K562 (cell line): ENCODE measurements at regions not wholly inside any gene's neighbourhood (a gene's known extent, or its start where the extent isn't known, plus 50 kb on each side); places are given as distances from the start of the nearest gene placed in this dataset.

ENCODE experiments used
- ATAC-seq: fragments of 200-7000 bp; cut with Tn5 transposase; 3 replicates; pipeline ENCODE4 v1.9.1; 2020; ENCODE audit warnings: moderate library complexity
- BruUV-seq: library from RNA; stranded (reverse); fragments of 400-500 nt; replicated peaks from 2 replicates; lab custom pipeline; 2021; lab: Mats Ljungman, UMichigan
- CTCF ChIA-PET: fragments of 300-600 bp; formaldehyde crosslinking; extraction: SDS; loops from one replicate; lab custom pipeline; 2021; ENCODE audit warnings: low intra/inter-chr PET ratio; lab: Yijun Ruan, JAX
- POLR2A ChIA-PET: fragments of 300-600, 350-650 bp; sonication (Branson Sonifier 250); formaldehyde crosslinking; extraction: SDS; loops from one replicate; lab custom pipeline; 2021; ENCODE audit warnings: antibody characterized with exemption, inconsistent platforms; lab: Yijun Ruan, JAX
- DNase-seq, 4 experiments: peaks; one replicate each; pipeline versions ENCODE4 v3.0.0 to v3.0.0-alpha.2; 2011 to 2018; ENCODE audit warnings: low spot score in 3 of 4, mixed read lengths in 3 of 4; ENCODE audit errors: extremely low read depth in 1 of 4
- FAIRE-seq: peaks from 2 replicates; lab custom pipeline; 2011; peaks lifted over from hg19 to GRCh38; lab: Jason Lieb, UNC
- H2AFZ ChIP-seq: 2 replicates; pipeline ENCODE4 v1.6.0; 2011; ENCODE audit warnings: low read depth, low read length, control low read depth, inconsistent platforms
- H3K27ac ChIP-seq: fragments of 200-600 bp; 3 replicates; pipeline ENCODE4 v1.8.0; 2011; ENCODE audit warnings: low read depth, mild to moderate bottlenecking, control low read depth, inconsistent platforms, low read length, moderate library complexity, mixed read lengths; ENCODE audit errors: extremely low read depth
- H3K27me3 ChIP-seq, 2 experiments: fragments of 300-600 bp in 1 of 2; 2 replicates in 1 of 2; 3 replicates in 1 of 2; pipeline versions ENCODE4 v1.6.0 to v1.8.0; 2011; ENCODE audit warnings: inconsistent platforms in 2 of 2, low read length in 2 of 2, mild to moderate bottlenecking in 1 of 2, mixed read lengths in 1 of 2, moderate library complexity in 1 of 2; ENCODE audit not compliant: control insufficient read depth in 2 of 2, insufficient read depth in 2 of 2
- H3K36me3 ChIP-seq: fragments of 300-600 bp; 3 replicates; pipeline ENCODE4 v1.8.0; 2011; ENCODE audit warnings: mild to moderate bottlenecking, low read length, inconsistent platforms; ENCODE audit not compliant: control insufficient read depth, insufficient read depth
- H3K4me1 ChIP-seq, 2 experiments: fragments of 200-600 bp in 1 of 2; replicated peaks in 1 of 2; 2 replicates in 1 of 2; 3 replicates in 1 of 2; pipeline versions ENCODE4 v1.5.1 to v1.8.0; 2011; ENCODE audit warnings: inconsistent platforms in 2 of 2, low read length in 2 of 2, mild to moderate bottlenecking in 1 of 2, mixed read lengths in 1 of 2, moderate library complexity in 1 of 2; ENCODE audit not compliant: control insufficient read depth in 2 of 2, insufficient read depth in 2 of 2
- H3K4me2 ChIP-seq: 2 replicates; pipeline ENCODE4 v1.6.1; 2011; ENCODE audit warnings: low read length, control low read depth, inconsistent platforms, mixed read lengths; ENCODE audit not compliant: insufficient read depth
- H3K4me3 ChIP-seq: fragments of 200-600 bp; sonication (generic), shearing (Covaris generic); 2 replicates; pipeline ENCODE4 v1.5.1; 2016; ENCODE audit warnings: control low read depth, inconsistent platforms
- H3K79me2 ChIP-seq: fragments of 200-600 bp; 3 replicates; pipeline ENCODE4 v1.8.0; 2011; ENCODE audit warnings: low read length, inconsistent platforms; ENCODE audit not compliant: control insufficient read depth, insufficient read depth
- H3K9ac ChIP-seq, 2 experiments: 2 replicates each; pipeline versions ENCODE4 v1.6.0 to v1.6.1; 2011; ENCODE audit warnings: low read depth in 2 of 2, low read length in 2 of 2, control low read depth in 1 of 2, inconsistent platforms in 1 of 2, mild to moderate bottlenecking in 1 of 2, mixed read lengths in 1 of 2; ENCODE audit not compliant: insufficient read depth in 1 of 2
- H3K9me1 ChIP-seq: one replicate; pipeline ENCODE4 v1.6.0; 2011; ENCODE audit warnings: inconsistent platforms, mild to moderate bottlenecking, low read length, moderate library complexity; ENCODE audit not compliant: control insufficient read depth, insufficient read depth
- H3K9me3 ChIP-seq: replicated peaks from 2 replicates; pipeline ENCODE4 v1.5.1; 2011; ENCODE audit warnings: low read depth, low read length, inconsistent platforms; ENCODE audit not compliant: control insufficient read depth, insufficient read depth
- H4K20me1 ChIP-seq: replicated peaks from 2 replicates; pipeline ENCODE4 v1.6.1; 2011; ENCODE audit warnings: low read length, inconsistent platforms, mixed read lengths; ENCODE audit not compliant: control insufficient read depth, insufficient read depth
- BCLAF1 ChIP-seq, 2 experiments: fragments of 450-650 bp in 1 of 2; IDR thresholded peaks; 2 replicates each; pipeline ENCODE4 v1.6.1; 2011 to 2017; ENCODE audit warnings: low read depth in 2 of 2, antibody characterized with exemption in 1 of 2, borderline replicate concordance in 1 of 2, low read length in 1 of 2, mild to moderate bottlenecking in 1 of 2, mixed read lengths in 1 of 2; ENCODE audit not compliant: control insufficient read depth in 1 of 2
- COPS2 ChIP-seq: fragments of 450-650 bp; conservative IDR thresholded peaks from 2 replicates; pipeline ENCODE4 v1.6.1; 2016; ENCODE audit warnings: mild to moderate bottlenecking, moderate library complexity
- EGR1 ChIP-seq: fragments of 450-650 bp; conservative IDR thresholded peaks from 2 replicates; pipeline ENCODE4 v1.6.1; 2017; ENCODE audit warnings: mild to moderate bottlenecking
- FUS ChIP-seq: fragments of 200-400 bp; formaldehyde crosslinking; optimal IDR thresholded peaks from 2 replicates; pipeline ENCODE3; 2017; ENCODE audit warnings: low read depth, low read length
- KDM2B ChIP-seq: fragments of 250-450 bp; sonication (Bioruptor Pico); IDR thresholded peaks from 2 replicates; pipeline ENCODE4 v1.8.0; 2021; ENCODE audit warnings: mild to moderate bottlenecking, moderate library complexity
- MBD2 ChIP-seq: sonication (generic); IDR thresholded peaks from 2 replicates; pipeline ENCODE4 v1.6.1; 2016; ENCODE audit warnings: low read depth, borderline replicate concordance
- MEF2D ChIP-seq: conservative IDR thresholded peaks from 2 replicates; pipeline ENCODE4 v1.6.1; 2016; ENCODE audit warnings: low read depth, missing genetic modification characterization, missing compliant biosample characterization
- MTF1 ChIP-seq: fragments of 250-450 bp; sonication (Bioruptor Pico); IDR thresholded peaks from 2 replicates; pipeline ENCODE4 v1.9.0; 2021; ENCODE audit warnings: moderate library complexity, mild to moderate bottlenecking, inconsistent platforms, borderline replicate concordance
- MYNN ChIP-seq, 2 experiments: sonication (generic); formaldehyde crosslinking in 1 of 2; IDR thresholded peaks; 2 replicates each; pipeline versions ENCODE4 v1.5.0 to v1.6.1; 2016 to 2020; ENCODE audit warnings: antibody characterized with exemption in 1 of 2, missing genetic modification reagents in 1 of 2
- NR1H2 ChIP-seq: sonication (generic); formaldehyde crosslinking; IDR thresholded peaks from 2 replicates; pipeline ENCODE4 v1.4.0; 2020; ENCODE audit warnings: mild to moderate bottlenecking, missing genetic modification reagents
- PCBP2 ChIP-seq: fragments of 200-400 bp; formaldehyde crosslinking; IDR thresholded peaks from 2 replicates; pipeline ENCODE4 v1.6.1; 2018; ENCODE audit warnings: low read length, low read depth, mild to moderate bottlenecking, moderate library complexity; ENCODE audit not compliant: poor library complexity, severe bottlenecking
- RBM39 ChIP-seq: fragments of 200-400 bp; formaldehyde crosslinking; optimal IDR thresholded peaks from 2 replicates; pipeline ENCODE3; 2018; ENCODE audit warnings: low read depth, low read length
- TOE1 ChIP-seq, 2 experiments: fragments of 450-650 bp in 1 of 2; sonication (generic) in 1 of 2; formaldehyde crosslinking in 1 of 2; IDR thresholded peaks; 2 replicates each; pipeline versions ENCODE4 v1.7.1 to v1.8.0; 2016 to 2022; ENCODE audit warnings: borderline replicate concordance in 2 of 2, mild to moderate bottlenecking in 2 of 2, antibody characterized with exemption in 1 of 2, inconsistent platforms in 1 of 2, low read depth in 1 of 2, missing genetic modification reagents in 1 of 2, moderate library complexity in 1 of 2
- VEZF1 ChIP-seq: fragments of 200-800 bp; sonication (Bioruptor generic); IDR thresholded peaks from 2 replicates; pipeline ENCODE4 v1.6.1; 2017; ENCODE audit warnings: missing genetic modification characterization, missing compliant biosample characterization
- ZNF699 ChIP-seq: fragments of 250-450 bp; sonication (Bioruptor Pico); IDR thresholded peaks from 2 replicates; pipeline ENCODE4 v1.8.0; 2021; ENCODE audit warnings: mild to moderate bottlenecking, moderate library complexity; ENCODE audit not compliant: insufficient replicate concordance
- WGBS: fragments of 100-300 bp; shearing (Covaris generic); methylation state at CpG from one replicate; pipeline ENCODE4 v1.1.6; 2016; ENCODE audit warnings: low coverage, mixed read lengths; ENCODE audit not compliant: insufficient coverage; ENCODE audit errors: missing lambda C conversion rate; 5-methylcytosine and 5-hydroxymethylcytosine counted together
- in situ Hi-C: fragments of 300-500 bp; cut with MboI; formaldehyde crosslinking; loops from 4 replicates; pipeline ENCODE4 v1.15.0; 2018; ENCODE audit warnings: inconsistent platforms, mixed read lengths
- intact Hi-C: fragments of 100-400 bp; cut with micrococcal nuclease; formaldehyde crosslinking; loops from 2 replicates; pipeline ENCODE4 v1.14.2; 2022
- TF ChIP-seq, protein P1 (sequence below): fragments of 450-650 bp; formaldehyde crosslinking; IDR thresholded peaks from 2 replicates; pipeline ENCODE4 v1.4.0; 2022; ENCODE audit warnings: missing genetic modification characterization

DNA sequence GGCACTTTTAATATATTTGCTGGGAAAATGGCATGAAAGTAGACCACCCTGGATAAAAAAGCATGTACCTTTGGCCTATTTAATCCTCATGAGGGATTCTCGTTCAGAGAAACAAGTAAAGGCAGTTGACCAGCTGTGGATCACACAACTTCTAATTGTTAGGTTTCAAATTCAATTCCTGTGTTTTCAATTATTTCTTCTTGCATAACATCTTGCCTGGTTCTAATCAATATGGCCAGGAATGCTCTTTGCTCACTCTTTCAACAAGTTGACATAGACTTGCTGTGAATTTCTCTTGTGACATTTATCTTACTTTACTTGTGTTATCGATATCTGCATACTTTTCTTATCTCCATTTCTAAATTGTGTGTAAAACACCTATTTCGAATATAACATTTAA, 211.8 kb downstream of the SLC7A11 start (continued):
- no peak for TF ChIP-seq MEF2D
- no peak for TF ChIP-seq FUS
- no peak for TF ChIP-seq MYNN (IDR thresholded peaks at IDR 0.05)
- TF ChIP-seq MYNN (CRISPR knock-in tag; IDR thresholded peaks at IDR 0.05) = no peak
- TF ChIP-seq, protein P1, sequence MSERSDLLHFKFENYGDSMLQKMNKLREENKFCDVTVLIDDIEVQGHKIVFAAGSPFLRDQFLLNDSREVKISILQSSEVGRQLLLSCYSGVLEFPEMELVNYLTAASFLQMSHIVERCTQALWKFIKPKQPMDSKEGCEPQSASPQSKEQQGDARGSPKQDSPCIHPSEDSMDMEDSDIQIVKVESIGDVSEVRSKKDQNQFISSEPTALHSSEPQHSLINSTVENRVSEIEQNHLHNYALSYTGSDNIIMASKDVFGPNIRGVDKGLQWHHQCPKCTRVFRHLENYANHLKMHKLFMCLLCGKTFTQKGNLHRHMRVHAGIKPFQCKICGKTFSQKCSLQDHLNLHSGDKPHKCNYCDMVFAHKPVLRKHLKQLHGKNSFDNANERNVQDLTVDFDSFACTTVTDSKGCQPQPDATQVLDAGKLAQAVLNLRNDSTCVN = no peak

DNA sequence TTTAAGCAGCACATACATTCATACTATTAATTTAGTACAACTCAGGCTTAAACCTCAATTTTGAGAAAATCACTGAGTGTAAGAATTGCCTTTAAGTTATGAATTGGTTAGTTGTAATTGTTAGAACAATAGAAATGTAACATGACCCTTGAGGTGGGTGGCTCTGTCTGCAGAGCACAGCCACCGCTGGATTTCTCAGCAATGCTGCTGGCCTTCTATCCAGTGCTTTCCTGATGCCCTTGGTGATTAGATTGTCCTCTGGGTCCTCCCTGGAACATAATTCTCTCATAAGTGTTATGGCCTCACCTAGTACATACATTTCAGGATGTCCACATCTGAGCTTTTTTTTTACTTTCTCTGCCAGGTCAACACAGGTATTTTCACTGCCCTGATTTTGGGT, 213.2 kb downstream of the SLC7A11 start:
- Histone ChIP-seq H3K4me1 (no peaks in the 10 kb centered on the region), H3K36me3 (no peaks in the 10 kb centered on the region), H3K9ac (no peak overlapping the region), H3K9me3 (no peaks in the 10 kb centered on the region), H3K27ac (no peak overlapping the region), H3K4me3 (no peak overlapping the region), H3K9me1 (no peaks in the 10 kb centered on the region), H4K20me1 (no peaks in the 10 kb centered on the region), H3K27me3 (no peaks in the 10 kb centered on the region), H2AFZ (no peak overlapping the region), H3K79me2 (no peaks in the 10 kb centered on the region), H3K4me2 (no peak overlapping the region)
- ATAC-seq (no peak), FAIRE-seq (no peak), DNase-seq (no peak)
- no TSS peak for BruUV-seq
- in situ Hi-C loops = loop anchor here (25.0 kb wide), 1 partner anchor 833 kb away; no protein-coding TSS in a partner anchor
- ChIA-PET CTCF (no interaction called here), POLR2A (interaction anchor here (1.0 kb wide), 1 partner anchor 72 kb away, joined by 3 read pairs; no protein-coding TSS in a partner anchor)
- 0% methylated on average over 1 of the region's 1 CpG for WGBS
- no peak for TF ChIP-seq VEZF1
- TF ChIP-seq PCBP2 = no peak
- TF ChIP-seq EGR1 = no peak
- TF ChIP-seq MBD2 = no peak
- TF ChIP-seq NR1H2 (CRISPR knock-in tag) = no peak
- TF ChIP-seq ZNF699 = no peak
- no peak for TF ChIP-seq BCLAF1 (IDR thresholded peaks at IDR 0.05; ENCODE audit: borderline replicate concordance in 1 of 2, control insufficient read depth in 1 of 2, low read depth in 2 of 2, low read length in 1 of 2)
- TF ChIP-seq MTF1 = no peak
- TF ChIP-seq TOE1 (IDR thresholded peaks at IDR 0.05; ENCODE audit: borderline replicate concordance) = no peak
- TF ChIP-seq TOE1 (CRISPR knock-in tag; IDR thresholded peaks at IDR 0.05; ENCODE audit: borderline replicate concordance, low read depth) = no peak
- TF ChIP-seq COPS2 = no peak
- TF ChIP-seq KDM2B (CRISPR knock-in tag) = no peak
- TF ChIP-seq RBM39 = no peak
- intact Hi-C loops = no loop called here
